ENCODE measurements at regions not wholly inside any gene's neighbourhood (a gene's known extent, or its start where the extent isn't known, plus 50 kb on each side); places are given as distances from the start of the nearest gene placed in this dataset.
"Not testable (repeated sequence)": the region's sequence is repeated elsewhere in the genome, so short reads cannot be mapped to it uniquely, and the experiment has no call there.

GRCh38 chr15:45804028-45804427, 169.2 kb downstream of the SQOR start:
- in situ Hi-C loops (cut with HindIII; ENCODE audit: low sequenced_read_pairs) = no loop called here

DNA sequence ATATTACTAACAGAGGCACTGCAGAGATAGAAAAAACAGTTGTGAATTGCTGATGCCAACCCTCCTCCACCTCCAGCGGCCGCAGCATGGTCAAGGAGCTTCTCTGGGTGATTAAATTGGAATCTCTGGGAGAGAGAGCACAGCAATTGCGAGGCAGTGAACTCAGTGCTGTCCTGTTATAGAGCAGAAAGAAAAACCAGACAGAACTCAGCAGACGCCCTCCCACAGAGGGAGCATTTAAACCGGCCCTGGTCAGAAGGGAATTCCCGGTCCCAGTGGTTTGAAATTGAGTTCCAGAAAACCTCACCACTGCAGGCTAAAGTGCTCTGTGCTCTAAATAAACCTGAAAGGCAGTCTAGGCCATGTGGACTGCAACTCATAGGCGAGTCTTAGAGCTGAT, 175.4 kb downstream of the SQOR start:
- in situ Hi-C loops (cut with HindIII; ENCODE audit: low sequenced_read_pairs) = no loop called here

GRCh38 chr15:45812200-45812599, 177.4 kb downstream of the SQOR start:
- in situ Hi-C loops (cut with HindIII; ENCODE audit: low sequenced_read_pairs) = no loop called here

- in situ Hi-C loops (cut with HindIII; ENCODE audit: low sequenced_read_pairs) = not testable (repeated sequence)
Observed at GRCh38 chr15:45817578-45817977, 182.7 kb downstream of the SQOR start.

- in situ Hi-C loops (cut with HindIII; ENCODE audit: low sequenced_read_pairs) = no loop called here
Observed at GRCh38 chr15:45821390-45821789, 186.6 kb downstream of the SQOR start.

GRCh38 chr15:45822968-45823367, 188.1 kb downstream of the SQOR start:
- in situ Hi-C loops (cut with HindIII; ENCODE audit: low sequenced_read_pairs) = not testable (repeated sequence)

- in situ Hi-C loops (cut with HindIII; ENCODE audit: low sequenced_read_pairs) = no loop called here
Observed at GRCh38 chr15:45827275-45827674, 192.4 kb downstream of the SQOR start.

- in situ Hi-C loops (cut with HindIII; ENCODE audit: low sequenced_read_pairs) = no loop called here
Observed at GRCh38 chr15:45827766-45828165, 192.9 kb downstream of the SQOR start.

DNA sequence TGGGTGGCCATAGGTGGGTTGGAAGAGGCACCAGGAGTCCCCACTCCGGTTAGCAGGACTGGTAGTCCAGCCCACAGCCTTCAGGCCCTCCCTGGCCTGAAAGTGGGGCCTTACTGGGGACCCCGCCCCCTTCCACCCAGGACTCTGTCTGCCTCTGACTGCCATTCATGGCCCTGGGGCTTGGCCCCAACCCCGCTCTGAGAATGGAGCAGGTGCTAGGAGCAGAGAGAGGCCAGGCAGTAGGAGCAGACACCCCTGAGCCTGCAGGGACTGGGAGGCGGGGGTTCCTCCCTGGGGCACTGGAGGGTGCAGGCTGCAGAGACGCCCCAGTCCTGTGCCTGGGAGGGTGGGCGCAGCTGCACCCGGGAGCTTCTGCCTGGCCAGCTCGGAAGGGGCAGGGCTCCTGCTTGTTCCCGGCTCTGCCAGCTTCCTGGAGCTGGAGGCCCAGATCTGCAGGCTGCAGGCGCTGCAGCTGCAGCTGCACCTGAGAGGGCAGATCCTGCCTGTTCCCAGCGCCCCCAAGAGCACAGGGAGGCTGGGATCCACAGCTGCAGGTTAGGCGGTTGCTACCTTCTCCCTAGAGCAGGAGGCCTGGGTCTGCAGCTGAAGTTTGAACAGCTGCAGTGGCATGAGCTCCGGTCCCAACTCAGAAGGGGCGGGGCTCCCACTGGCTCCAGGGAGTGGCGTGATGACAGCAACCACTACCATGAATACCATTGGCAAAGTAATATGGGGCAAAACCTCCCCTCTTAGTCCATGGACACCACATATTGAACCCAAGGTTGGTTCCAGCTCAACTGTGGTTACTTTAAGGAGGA, 194.7 kb downstream of the SQOR start:
- in situ Hi-C loops (cut with HindIII; ENCODE audit: low sequenced_read_pairs) = no loop called here

DNA sequence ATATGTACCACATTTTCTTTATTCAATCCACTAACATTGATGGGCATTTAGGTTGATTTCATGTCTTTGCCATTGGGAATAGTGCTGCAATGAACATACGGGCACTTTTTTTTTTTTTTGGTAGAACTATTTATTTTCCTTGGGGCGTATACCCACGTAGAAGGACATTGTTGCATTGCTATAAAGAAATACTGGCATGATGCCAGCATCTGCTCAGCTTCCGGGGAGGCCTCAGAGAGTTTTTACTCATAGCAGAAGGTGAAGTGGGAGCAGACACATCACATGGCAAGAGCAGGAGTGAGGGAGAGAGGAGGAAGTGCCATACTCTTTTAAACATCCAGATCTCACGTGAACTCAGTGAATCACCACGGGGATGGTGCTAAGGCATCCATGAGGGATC, 197.0 kb downstream of the SQOR start:
- in situ Hi-C loops (cut with HindIII; ENCODE audit: low sequenced_read_pairs) = no loop called here

DNA sequence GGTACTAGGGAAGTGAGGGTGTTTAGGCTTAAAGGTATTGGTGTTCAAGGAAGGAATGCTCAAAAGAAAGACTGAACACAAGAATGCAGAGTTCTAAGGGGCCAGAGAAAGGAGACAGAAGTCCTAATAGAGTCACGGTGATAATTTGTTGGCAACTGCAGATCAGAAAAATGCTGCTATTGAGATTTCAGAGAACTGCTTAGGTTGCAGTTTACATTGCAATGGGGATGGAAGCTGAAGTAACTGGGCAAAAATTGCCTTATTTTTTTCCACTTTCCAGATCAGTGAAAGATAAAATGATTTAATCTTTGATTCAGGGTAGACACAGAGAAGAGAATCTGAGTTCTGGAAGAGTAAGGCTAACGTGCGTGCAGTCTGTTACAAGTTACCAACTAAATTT, 199.8 kb downstream of the SQOR start:
- in situ Hi-C loops (cut with HindIII; ENCODE audit: low sequenced_read_pairs) = no loop called here

DNA sequence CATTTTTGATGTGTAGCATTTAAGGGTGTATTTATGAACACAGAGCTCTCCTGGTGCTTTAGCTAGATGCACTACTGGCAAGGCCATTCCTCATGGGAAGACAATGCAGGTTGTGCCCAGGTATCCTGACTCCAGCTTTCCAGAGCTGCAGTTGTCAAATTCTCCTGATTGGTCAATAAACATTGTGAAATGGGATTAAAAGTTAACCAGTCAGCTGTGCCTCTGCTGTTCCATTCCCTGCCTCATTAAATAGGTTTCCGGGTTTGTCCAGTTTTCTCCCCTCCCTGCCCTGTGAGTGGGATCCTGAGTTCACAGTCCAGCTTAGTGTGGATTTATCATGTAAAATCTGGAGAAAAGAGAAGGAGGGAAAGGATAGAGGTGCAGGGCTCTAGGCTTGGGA, 207.3 kb downstream of the SQOR start:
- in situ Hi-C loops (cut with HindIII; ENCODE audit: low sequenced_read_pairs) = no loop called here

- in situ Hi-C loops (cut with HindIII; ENCODE audit: low sequenced_read_pairs) = no loop called here
Observed at GRCh38 chr15:45847645-45848044, 212.8 kb downstream of the SQOR start.

DNA sequence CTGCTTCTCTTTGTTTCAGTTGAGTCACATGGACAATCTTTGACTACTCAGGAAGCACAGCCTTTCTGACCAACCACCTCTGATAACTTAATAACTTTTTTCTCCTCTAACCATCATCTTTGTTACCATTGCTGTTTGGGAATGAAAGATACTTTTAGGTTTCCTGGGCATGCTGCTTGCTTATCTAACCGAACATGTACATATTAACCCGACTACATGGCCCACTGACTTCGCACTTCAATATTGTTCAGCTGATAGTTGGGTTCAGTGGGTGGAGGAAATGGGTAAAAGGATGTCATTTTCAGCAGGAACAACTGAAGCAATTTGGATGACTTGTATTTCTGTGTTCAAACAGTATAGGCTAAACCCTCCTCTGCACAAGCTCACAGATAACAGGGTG, 214.3 kb downstream of the SQOR start:
- in situ Hi-C loops (cut with HindIII; ENCODE audit: low sequenced_read_pairs) = no loop called here

DNA sequence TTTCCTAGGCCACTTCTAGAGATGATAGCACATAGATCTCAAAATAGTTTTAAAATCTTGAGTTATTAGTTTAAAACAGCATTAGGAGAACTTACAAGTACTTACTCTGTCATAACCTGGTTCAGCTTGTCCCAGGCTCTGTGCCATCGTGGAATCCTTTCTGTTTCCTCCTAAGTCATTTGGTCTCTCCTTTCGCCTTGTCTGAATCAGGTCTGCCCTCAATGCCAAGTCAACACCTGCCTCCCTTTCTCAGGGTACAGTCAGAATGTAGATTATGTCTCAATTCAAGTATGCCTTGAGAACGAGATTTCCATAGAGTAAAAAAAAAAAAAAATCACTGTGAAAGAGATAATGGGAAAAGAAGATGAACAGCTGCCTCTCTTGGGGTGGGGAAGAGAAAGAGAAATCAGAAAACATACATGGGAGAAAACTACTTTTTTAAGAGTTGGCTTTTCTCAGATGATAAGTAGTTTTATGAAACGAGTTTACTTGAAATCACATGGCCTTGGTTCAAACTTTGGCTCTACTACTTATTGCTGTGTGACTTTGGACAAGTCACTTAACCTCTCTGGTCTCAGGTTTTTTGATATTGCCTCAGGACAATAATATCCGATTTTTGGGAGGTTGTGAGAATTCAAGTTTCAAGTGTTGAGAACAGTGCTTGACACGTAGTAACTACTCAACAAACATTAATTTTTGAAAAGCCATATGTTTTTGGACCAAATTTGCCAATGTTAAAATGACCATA, 219.8 kb downstream of the SQOR start:
- in situ Hi-C loops (cut with HindIII; ENCODE audit: low sequenced_read_pairs) = no loop called here

DNA sequence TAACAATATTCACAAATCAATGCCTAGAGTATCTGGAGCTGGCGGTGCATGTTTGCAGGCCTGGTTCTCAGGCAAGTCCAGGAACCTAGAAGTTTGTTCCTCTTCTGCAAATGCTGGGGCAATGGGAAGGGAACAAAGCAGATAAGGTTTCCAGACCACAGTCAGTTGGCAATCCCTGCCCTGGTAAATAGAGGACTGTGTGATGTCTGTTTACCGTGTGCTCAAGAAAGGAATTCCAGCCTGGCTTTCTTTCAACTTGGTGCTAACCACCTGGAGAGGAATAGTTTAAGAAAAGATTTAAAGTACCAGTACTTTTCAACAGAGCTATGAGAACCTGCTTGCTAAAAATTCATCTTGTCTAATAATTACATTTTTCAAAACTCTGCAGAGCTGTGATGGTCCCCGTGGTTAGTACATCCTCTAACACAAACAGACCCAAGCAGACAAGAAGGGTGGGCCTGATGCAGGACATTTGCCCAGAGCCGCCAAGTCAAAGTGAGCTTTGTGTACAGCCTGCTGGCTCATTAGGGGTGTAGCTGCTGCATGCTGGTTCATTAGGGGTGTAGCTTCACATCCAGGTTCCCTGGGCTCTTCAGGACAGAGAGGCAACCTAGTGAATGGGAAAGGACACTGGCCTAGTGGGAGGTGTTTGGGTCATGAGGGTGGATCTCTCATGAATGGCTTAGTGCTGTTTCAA, 220.5 kb downstream of the SQOR start:
- in situ Hi-C loops (cut with HindIII; ENCODE audit: low sequenced_read_pairs) = no loop called here

GRCh38 chr15:45855907-45856579, 221.2 kb downstream of the SQOR start:
- in situ Hi-C loops (cut with HindIII; ENCODE audit: low sequenced_read_pairs) = no loop called here

- in situ Hi-C loops (cut with HindIII; ENCODE audit: low sequenced_read_pairs) = no loop called here
Observed at GRCh38 chr15:45857291-45857690, 222.5 kb downstream of the SQOR start.

- in situ Hi-C loops (cut with HindIII; ENCODE audit: low sequenced_read_pairs) = no loop called here
Observed at GRCh38 chr15:45858491-45858890, 223.7 kb downstream of the SQOR start.

GRCh38 chr15:45862034-45862433, 227.2 kb downstream of the SQOR start:
- in situ Hi-C loops (cut with HindIII; ENCODE audit: low sequenced_read_pairs) = no loop called here

- in situ Hi-C loops (cut with HindIII; ENCODE audit: low sequenced_read_pairs) = no loop called here
Observed at GRCh38 chr15:45863881-45864580, 229.2 kb downstream of the SQOR start.

All from DLD1 (cell line).